ENCODE measurements at regions not wholly inside any gene's neighbourhood (a gene's known extent, or its start where the extent isn't known, plus 50 kb on each side); places are given as distances from the start of the nearest gene placed in this dataset.

DNA sequence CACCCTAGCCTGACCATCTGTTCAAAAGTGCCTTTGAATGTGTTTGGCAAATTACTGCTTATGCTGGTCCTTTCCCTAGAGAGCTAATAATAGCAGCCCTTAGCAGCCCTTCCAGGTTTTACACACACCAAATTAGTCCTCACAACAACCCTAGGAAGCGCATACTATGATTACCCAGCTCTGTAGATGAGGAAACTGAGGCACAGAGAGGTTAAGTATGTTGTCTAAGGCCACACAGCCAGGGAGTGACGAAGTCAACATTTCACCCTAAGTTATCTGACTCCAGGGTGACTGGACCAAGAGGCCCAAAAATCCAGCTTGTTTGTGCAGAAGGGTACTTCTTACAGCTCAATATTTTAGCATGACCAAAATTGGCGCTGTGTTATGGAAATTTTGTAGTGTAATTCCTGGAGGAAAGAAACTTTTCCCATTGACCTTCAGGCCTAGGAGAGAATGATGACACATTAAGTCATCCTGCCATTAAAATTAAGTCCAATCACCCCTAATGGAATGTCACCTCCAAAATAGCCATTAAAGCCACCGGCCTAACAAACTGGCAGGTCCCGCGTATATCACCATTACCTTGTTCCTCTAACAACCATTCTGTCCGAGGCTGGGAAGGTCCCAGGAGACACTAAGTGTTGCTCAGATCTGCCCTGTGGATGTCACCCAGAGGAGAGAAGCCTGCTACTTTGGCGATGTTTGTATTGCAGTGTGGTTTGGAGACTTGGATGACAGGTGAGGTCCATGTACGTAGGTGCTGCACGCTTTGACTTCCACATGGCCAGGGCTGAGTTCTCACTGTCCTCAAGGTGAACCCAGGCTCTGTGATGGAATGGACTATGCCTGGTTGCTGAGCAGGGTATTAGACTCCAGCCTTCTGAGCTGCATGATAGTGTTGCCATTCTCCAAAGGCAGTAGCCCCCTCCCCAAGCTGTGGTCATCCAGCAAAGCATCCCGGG, 258.3 kb downstream of the TOMM20 start:
- intact Hi-C loops (cut with micrococcal nuclease): no loop called here

DNA sequence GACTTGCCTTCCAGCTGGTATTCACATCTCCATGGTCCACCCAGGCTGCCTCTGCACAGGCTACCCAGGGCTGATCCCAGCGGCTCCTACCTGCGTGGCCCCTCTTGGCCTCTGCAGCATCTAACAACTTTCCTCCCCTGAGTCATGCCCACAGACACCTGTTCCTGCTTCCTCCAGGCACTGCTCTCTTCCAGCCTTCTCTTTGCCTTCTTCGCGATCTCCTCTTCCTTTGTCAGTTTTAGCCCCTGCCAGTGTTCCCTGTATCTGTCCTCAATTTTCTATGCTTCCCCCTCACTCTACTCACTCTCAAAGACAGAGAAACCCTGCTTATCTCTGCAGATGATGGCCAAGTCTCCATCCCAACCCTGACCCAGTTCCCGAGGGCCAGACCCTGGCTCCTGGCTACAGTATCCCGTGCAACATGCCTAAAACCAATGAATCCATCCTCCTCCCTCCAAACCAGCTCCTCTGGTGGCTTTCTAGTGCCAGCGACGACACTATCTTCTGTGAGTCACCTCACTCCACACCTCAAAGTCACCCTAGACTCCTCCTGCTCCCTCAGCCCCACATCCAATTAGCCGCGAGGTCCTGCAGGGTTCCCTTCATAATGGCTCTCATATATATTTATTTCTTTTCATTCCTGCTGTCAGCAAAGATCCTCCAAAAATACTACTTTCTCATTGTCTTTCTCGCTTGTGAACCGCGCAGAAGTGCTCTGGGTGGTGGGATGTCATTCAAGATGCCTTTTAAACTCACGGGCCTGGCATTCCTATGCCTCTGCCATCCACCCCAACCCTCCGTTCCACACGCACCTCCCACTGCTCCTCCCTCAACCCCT, 259.2 kb downstream of the TOMM20 start:
- intact Hi-C loops (cut with micrococcal nuclease): no loop called here

DNA sequence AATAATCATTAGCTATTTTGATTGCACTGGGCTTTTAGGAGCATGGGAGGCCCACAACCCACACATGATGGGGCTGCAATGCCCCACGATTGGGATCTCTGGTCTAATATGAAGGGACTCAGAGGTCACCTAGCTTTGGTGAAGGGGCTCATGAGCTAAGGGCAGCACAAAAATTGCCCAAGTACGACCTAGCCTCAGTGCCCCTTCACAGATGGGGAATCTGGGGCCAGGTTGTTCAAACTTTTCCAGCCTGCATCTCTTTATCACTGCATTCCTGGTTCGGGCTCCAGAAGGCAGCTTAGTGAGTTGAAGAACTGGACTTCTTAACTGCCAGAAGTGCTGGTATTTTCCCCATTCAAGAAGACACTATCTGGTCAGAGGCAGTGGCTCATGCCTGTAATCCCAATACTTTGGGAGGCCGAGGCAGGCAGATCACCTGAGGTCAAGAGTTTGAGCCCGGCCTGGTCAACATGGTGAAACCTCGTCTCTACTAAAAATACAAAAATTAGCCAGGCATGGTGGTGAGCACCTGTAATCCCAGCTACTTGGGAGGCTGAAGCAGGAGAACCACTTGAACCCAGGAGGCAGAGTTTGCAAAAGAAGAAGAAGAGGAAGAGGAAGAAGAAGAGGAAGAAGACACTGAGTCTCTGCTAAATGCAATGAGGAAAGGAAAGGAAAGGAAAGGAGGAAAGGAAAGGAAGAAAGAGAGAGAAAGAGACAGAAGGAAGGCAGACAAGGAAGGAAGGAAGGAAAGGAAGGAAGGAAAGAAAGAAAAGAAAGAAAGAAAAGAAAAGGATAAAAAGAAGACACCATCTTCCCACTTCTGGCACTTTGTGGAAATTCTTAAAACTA, 258.5 kb upstream of the IRF2BP2 start:
- intact Hi-C loops (cut with micrococcal nuclease): no loop called here

DNA sequence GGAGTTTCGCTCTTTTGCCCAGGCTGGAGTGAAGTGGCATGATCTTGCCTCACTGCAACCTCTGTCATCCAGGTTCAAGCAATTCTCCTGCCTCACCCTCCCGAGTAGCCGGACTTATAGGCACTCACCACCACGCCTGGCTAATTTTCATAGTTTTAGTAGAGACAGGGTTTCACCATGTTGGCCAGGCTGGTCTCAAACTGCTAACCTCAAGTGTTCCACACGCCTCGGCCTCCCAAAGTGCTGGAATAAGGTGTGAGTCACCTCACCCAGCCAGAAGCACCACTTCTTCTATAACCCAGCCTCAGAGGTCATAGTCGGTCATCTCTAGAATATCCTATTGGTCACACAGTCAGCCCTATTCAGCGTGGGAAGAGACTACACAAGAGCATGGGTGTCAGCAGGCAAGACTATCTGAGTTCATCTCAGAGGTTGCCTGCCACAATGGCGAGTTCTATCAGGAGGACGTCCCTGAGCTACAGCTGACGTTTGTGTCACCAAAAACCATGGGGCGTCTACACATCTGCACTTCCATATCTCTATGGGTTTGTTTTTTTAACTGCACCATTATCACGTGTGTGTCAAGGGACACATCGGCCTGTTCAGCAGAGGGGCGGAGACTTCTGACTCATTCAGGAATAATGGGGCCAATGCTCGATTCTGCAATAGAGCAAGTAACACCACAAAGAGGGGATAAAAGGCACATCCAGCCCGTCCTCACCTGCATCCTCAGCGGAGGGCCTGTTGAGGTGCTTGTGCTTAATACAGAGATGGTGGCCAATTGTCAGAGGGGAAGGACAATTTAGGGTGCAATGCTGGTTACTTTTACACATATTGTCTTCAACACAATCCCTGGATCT, 256.3 kb upstream of the IRF2BP2 start:
- intact Hi-C loops (cut with micrococcal nuclease): loop anchor here (2.0 kb wide), 2 partner anchors 17 to 21 kb away; no protein-coding TSS in a partner anchor

DNA sequence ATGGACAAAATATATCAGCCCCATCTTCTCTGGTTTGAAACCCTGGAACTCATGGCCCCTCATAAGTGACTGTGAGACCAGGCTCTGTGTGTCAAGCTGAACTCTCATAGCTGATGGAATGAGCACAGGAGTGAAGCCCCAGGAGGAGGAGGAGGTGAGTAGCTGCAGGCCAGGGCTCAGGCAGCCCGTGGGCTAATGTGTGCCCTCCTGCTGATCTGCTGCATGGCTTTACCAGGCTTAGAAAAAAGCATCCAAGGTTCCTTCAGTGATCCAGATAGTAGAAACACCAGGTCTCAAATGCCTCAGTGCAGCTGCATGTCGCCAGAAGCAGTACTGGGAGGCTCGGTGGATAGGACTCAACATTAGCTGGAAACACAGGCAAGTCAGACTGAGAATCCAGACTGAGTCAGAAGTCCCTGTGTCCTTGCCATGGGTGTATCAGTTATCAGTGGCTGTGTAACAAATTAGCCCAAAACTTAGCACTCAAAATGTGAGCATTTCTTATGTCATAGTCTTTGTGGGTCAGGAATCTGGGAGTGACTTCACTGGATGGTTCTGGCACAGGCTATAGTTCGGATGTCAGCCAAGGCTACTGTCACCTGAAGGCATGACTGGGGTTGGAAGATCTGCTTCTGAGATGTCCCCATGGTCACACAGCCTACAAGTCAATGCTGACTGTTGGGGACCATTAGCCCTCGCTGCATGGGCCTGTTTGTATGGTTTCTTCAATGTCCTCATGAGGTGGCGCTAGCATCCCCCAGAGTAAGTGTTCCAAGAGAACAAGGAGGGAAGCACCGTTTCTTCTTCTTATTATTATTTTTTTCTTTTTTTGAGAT, 255.4 kb upstream of the IRF2BP2 start:
- intact Hi-C loops (cut with micrococcal nuclease): loop anchor here (2.0 kb wide), 2 partner anchors 17 to 21 kb away; no protein-coding TSS in a partner anchor

DNA sequence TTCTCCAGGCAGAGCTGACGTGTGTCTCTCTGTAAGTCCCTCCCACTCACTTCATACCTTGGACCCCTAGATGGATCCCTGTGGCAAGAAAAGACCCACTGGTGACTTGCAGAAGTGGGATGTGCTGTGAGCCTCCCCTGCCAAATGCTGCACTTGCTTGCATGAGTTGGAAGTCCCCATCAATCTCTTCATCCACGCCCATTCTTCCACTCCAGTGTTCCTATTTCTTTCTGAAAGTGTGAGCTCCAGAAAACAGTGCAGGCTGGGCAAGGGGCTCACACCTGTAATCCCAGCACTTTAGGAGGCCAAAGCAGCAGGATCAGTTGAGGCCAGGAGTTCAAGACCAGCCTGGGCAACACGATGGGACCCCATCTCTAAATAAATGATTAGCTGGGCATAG, 254.1 kb upstream of the IRF2BP2 start:
- intact Hi-C loops (cut with micrococcal nuclease): no loop called here

DNA sequence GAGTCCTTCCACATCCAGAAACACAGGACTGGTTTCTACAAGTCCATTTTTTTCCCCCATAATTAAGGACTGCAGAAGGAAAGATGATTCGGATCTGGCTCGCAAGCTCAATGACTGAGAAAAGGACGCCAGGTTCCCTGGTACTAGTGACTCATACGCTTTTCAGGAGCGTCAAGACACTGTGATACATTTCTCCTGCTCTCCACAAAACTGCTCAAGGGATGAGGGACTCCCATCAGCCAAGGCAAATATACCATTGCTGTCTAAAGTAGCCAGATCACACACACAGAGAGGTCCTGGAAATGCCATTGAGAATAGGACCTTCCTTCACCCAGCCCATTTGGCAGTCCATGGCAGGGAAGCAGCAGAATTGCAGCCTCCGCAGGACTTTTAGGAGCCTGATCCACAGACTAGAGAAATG, 253.6 kb upstream of the IRF2BP2 start:
- intact Hi-C loops (cut with micrococcal nuclease): no loop called here

DNA sequence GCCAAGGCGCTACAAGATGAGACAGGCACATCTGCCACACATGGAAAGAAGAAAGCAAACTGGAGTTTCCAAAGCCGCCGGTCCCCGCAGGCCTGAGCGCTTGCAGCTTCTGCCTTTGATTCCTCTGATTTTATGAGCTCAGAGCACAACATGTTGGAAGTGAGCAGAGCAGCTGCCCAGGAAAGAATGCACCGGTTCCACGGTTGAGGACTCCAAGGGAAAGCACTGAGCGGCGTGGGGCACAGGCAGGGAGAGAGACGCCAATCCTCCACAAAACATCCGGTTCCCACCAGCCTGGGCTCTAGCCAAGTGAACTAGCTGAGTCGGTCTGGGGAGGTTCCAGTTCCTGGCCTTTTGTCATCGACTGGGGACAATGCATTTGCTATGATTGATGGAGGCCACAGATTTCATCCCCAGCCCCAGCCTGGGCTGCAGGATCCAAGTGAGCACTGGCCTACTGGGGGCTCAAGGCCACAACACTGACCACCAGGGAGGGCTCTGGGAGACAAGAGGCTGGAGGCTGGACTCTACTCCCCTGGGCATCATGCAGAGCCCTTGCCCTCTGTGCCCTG, 253.1 kb upstream of the IRF2BP2 start:
- intact Hi-C loops (cut with micrococcal nuclease): no loop called here

DNA sequence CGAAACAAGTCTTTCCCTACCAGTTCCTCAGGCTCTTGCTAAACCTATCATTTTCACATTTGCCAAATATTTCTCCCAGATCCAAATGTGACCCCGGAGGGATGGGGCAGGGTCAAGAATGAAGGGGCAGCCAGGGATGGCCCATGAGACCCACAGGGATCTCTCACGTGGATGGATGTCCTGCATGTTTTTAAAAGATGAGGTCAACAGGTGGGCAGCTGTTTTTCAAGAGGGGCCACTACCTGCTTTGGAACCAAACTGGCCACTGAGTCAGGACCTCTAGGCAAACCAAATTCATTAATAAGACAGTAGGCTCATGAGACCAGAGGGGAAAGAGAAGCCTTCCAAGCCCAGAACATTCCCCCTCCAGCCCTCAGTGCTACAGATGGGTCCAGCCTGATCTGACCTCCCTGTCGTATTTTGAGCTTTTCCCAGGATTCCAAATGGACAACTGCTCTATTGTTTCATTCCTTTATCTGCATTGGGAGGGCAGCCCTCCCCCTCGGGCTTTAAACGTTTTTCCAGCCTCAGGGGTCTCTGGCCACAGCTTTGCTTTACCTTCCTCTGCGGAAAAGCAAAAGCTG, 252.5 kb upstream of the IRF2BP2 start:
- intact Hi-C loops (cut with micrococcal nuclease): no loop called here

DNA sequence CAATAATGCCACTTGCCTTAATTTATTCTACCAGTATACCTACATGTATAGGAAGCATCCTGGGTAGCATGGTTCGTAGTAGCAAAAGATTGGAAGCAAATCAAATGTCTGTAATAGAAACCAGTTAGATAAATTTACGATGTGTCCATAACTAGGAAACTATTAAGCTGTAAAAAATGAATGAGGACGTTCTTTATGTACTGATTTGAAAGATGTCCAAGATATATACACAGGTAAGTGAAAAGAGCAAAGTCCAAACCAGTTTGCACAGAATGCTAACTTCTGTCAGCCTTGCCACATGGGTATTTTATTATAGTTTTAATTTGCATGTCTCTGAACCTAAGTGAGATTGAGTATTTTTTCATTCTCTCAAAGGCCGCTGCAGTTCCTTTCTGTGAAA, 251.8 kb upstream of the IRF2BP2 start:
- intact Hi-C loops (cut with micrococcal nuclease): no loop called here

DNA sequence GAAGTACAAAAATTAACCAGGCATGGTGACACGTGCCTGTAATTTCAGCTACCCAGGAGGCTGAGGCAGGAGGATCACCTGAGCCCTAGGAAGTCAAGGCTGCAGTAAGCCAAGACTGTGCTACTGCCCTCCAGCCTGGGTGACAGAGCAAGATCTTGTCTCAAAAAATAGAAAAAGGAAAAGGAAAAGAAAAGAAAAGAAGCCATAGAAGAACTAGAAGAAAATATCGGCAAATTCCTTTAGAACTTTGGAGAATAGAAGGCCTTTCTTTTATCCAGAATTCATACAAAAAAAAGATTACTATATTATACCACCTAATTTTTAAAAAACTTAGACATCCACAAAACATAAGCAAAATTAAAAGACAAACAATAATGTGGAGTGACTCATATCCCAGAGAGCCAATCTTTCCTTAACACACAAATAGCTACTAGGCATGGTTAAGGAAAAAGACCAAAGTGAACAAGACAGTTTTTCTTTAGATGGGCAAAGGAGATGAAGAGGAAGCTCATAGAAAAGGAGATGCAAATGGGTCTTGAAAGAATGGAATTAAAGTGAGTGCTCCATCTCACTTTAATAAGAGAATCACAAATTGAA, 251.1 kb upstream of the IRF2BP2 start:
- intact Hi-C loops (cut with micrococcal nuclease): no loop called here

DNA sequence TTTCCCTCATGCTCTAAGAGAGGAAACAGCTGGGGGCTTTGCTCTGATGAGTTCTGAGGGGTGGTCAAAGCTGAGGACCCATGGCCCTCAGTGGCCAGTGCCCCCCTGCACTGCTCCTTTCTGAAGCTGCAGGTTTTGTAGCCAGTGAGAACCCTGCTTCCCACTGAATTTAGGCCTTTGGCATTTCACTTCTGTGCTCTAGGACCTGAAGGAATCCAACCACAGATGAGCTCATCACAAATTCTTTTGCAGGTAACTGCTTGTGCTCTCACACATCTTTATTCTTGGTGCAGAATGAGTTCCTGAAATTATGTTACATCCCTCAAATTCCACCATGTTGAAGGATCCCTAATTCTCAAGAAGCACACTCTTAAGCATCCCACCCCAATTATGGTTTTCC, 248.7 kb upstream of the IRF2BP2 start:
- intact Hi-C loops (cut with micrococcal nuclease): no loop called here

DNA sequence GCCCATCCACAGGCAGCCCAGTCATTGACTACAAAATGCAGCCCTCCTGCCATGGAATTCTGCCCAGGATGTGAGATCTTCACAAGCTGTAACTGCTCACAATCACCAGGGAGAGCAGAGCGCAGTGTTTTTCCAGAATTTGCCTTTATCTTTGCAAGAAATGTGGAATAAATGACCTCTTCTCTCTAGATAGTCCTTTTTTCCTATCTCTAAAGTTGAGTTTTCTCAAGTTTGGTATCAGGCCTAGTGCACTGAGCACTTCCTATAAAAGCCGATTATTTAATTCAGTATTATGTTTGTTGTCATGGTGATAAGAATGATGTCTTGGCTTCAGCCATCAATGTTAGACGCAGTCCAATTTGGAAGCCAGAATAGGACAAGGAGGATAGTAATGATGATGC, 246.9 kb upstream of the IRF2BP2 start:
- intact Hi-C loops (cut with micrococcal nuclease): no loop called here

DNA sequence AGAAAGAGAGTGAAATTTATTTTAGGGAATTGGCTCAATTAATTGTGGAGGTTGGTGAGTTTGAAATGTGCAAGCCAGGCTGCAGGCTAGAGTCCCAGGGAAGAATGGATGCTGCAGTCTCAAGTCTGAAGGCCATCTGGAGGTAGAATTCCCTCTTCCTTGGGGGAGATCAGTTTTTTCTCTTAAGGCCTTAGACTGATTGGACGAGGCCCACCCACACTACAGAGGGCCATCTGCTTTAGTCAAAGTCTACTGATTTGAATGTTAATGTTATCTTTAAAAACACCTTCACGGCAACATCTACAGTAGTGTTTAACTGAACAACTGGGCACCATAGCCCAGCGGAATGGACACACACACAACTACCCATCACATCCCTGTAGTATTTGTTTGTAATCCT, 245.9 kb upstream of the IRF2BP2 start:
- intact Hi-C loops (cut with micrococcal nuclease): no loop called here

DNA sequence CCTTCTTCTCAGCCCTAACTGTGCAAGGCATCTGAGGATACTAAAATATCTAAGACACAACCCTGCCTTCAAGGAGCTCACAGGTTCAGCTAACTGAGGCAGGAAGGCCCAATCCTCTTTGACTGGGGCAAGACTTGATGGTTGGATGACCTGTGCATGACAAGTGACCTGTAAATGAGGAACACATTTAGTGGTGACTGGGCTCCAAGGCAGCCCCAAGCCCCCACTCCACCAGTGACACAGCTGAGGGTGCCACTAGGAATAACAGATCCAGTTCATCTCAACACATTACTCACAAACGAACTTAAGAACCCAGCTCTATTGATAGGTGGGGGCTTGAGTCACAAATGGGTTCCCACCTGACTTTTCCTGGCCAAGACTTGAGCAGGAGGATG, 244.7 kb upstream of the IRF2BP2 start:
- intact Hi-C loops (cut with micrococcal nuclease): no loop called here

DNA sequence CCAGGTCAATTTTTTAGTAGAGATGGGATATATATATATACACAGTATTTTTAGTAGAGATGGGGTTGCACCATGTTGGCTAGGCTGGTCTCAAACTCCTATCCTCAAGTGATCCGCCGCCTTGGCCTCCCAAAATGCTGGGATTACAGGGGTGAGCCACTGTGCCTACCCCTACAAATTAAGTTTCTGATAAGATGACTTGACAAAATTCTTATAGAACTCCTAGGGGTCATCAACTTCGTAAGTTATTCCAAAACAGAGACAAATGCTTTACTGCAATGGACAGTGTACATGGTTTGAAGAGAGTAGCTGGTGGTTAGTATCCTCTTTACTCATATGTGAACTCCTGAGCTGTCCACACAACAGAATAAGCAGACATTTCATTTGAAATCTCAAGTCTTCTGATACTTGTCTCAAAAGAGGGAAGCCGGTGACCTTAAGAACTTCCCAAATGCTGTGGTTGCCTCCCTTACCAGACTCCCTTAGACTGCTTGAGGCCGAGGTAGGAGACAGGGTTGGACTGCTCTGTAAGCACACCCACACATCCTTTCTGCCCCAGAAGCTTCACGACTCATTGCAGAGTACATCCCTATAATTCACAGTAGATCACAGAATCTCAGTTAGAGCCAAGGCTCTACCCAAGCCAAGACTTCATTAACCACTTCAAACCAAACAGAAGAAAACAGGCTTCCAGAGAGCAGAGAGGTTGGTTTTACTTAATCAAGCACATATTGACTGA, 244.1 kb upstream of the IRF2BP2 start:
- intact Hi-C loops (cut with micrococcal nuclease): no loop called here

DNA sequence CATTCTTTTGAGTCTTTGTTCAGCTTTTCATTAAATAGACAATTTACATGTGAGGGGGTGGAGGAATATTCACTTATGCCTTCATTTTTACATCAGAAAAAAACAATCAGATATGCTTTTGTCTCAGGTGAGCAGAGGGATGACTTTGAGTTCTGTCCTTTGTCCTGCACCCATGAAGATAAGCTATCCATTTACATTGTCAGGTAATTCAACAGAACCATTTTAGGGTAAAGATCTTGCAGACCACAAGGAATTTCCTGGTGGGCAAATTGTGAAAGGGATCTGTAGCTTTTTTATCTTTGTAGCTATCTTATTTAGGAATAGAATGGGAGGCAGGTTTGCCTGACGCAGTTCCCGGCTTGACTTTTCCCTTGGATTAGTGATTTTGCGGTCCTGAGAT, 242.7 kb upstream of the IRF2BP2 start:
- intact Hi-C loops (cut with micrococcal nuclease): no loop called here
